ENCODE measurements at regions not wholly inside any gene's neighbourhood (a gene's known extent, or its start where the extent isn't known, plus 50 kb on each side); places are given as distances from the start of the nearest gene placed in this dataset.

DNA sequence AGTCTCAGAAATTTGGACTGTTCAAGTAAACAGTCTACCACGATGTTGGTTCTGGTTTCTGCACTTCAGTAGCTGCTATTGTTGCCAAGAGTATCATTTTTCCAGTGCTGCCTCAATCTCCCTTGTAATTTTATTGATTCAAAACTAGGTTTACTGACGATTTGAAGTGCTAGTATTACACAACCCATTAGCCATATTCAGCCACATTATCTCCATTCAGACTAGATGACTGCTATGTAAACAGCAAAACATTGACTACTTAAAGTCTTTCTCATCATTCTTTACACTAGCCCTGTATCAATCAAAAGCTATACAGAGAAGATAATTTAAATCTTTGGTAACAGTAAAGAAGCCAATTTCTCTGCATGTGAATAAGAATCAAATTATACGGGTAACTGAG, 102.0 kb upstream of the TSLP start:
- DNase-seq (no peak), ATAC-seq (ENCODE audit: low read depth) (no peak)
- no peaks in the 10 kb centered on the region for H3K27me3 ChIP-seq (replicated peaks in 1 of 4; ENCODE audit: control extremely low read depth in 1 of 4, control insufficient read depth in 3 of 4, insufficient read depth in 4 of 4, low read length in 3 of 4)
- no peaks in the 10 kb centered on the region for H4K20me1 ChIP-seq (ENCODE audit: control insufficient read depth, insufficient read depth, low read length, poor library complexity, severe bottlenecking)
- H3K9me3 Mint-ChIP-seq (ENCODE audit: insufficient read depth) = peaks cover 6% of the 10 kb centered on the region
- no peaks in the 10 kb centered on the region for H3K36me3 ChIP-seq (replicated peaks in 1 of 2; ENCODE audit: control extremely low read depth in 1 of 2, control insufficient read depth in 1 of 2, extremely low read depth in 1 of 2, insufficient read depth in 2 of 2, low read length in 1 of 2)
- H3K4me2 ChIP-seq (replicated peaks; ENCODE audit: low read depth, low read length, poor library complexity, severe bottlenecking) = no peak overlapping the region
- no peak overlapping the region for H2AFZ ChIP-seq (ENCODE audit: insufficient read depth, low read depth, low read length, poor library complexity, severe bottlenecking)
- no peak overlapping the region for H3K9ac ChIP-seq (ENCODE audit: low read length)
- H3K27me3 Mint-ChIP-seq = no peaks in the 10 kb centered on the region
- H3K4me1 Mint-ChIP-seq = no peaks in the 10 kb centered on the region
- H3K4me1 ChIP-seq (ENCODE audit: control insufficient read depth in 2 of 2, insufficient read depth in 2 of 2, low read length in 2 of 2) = no peaks in the 10 kb centered on the region
- H3K79me2 ChIP-seq (ENCODE audit: control insufficient read depth, insufficient read depth, low read length) = no peaks in the 10 kb centered on the region
- H3K4me3 Mint-ChIP-seq = no peak overlapping the region
- H3K27ac Mint-ChIP-seq = no peak overlapping the region
- WGBS (ENCODE audit: insufficient coverage) = 86% methylated on average over 1 of the region's 3 CpGs
- no peak for TF ChIP-seq EZH2 (IDR thresholded peaks at IDR 0.05; ENCODE audit: borderline replicate concordance, insufficient read depth, low read depth, low read length, poor library complexity, severe bottlenecking)
- TF ChIP-seq, protein P1, sequence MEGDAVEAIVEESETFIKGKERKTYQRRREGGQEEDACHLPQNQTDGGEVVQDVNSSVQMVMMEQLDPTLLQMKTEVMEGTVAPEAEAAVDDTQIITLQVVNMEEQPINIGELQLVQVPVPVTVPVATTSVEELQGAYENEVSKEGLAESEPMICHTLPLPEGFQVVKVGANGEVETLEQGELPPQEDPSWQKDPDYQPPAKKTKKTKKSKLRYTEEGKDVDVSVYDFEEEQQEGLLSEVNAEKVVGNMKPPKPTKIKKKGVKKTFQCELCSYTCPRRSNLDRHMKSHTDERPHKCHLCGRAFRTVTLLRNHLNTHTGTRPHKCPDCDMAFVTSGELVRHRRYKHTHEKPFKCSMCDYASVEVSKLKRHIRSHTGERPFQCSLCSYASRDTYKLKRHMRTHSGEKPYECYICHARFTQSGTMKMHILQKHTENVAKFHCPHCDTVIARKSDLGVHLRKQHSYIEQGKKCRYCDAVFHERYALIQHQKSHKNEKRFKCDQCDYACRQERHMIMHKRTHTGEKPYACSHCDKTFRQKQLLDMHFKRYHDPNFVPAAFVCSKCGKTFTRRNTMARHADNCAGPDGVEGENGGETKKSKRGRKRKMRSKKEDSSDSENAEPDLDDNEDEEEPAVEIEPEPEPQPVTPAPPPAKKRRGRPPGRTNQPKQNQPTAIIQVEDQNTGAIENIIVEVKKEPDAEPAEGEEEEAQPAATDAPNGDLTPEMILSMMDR (IDR thresholded peaks at IDR 0.05) = no peak
- no peak overlapping the region for H3K4me3 ChIP-seq (ENCODE audit: control extremely low read depth in 1 of 5, extremely low read depth in 1 of 5, insufficient read depth in 1 of 5, low read depth in 2 of 5, low read length in 4 of 5)
- H3K27ac ChIP-seq (ENCODE audit: low read length in 2 of 2) = no peak overlapping the region
- POLR2A ChIA-PET = no interaction called here
- intact Hi-C loops (cut with micrococcal nuclease) = no loop called here
- CTCF ChIA-PET = no interaction called here
- H3K9me3 ChIP-seq (ENCODE audit: control extremely low read depth in 1 of 3, control insufficient read depth in 2 of 3, insufficient read depth in 1 of 3, low read length in 2 of 3) = peaks cover 0 to 1% (median 0%) of the 10 kb centered on the region in 3 donors

DNA sequence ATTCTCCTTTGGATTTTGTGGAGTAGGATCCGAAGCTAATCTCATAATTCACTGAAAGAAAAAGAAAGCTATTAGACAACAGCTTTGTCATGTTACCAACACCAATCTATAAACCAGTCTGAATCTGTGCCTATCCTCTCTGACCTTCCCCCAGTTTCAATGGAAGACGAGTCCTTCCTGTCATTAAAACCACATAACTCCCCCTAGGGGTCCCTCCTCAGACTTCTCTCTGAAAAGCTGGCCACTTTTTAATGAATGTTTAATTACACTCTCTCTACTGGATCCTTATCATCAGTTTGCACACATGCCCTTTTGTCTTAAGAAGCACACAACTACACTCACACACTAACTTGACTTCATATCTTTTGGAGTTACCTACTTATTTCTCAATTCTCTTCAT, 98.0 kb upstream of the TSLP start:
- intact Hi-C loops (cut with micrococcal nuclease) = no loop called here
- 50% methylated on average over 1 of the region's 2 CpGs for WGBS (ENCODE audit: insufficient coverage)

More for the DNA sequence above, 98.0 kb upstream of the TSLP start:
- no peak overlapping the region for H3K4me2 ChIP-seq (replicated peaks; ENCODE audit: low read depth, low read length, poor library complexity, severe bottlenecking)
- no peaks in the 10 kb centered on the region for H3K79me2 ChIP-seq (ENCODE audit: control insufficient read depth, insufficient read depth, low read length)
- no peaks in the 10 kb centered on the region for H3K27me3 Mint-ChIP-seq
- no peaks in the 10 kb centered on the region for H3K27me3 ChIP-seq (replicated peaks in 1 of 4; ENCODE audit: control extremely low read depth in 1 of 4, control insufficient read depth in 3 of 4, insufficient read depth in 4 of 4, low read length in 3 of 4)
- no peak overlapping the region for H3K27ac Mint-ChIP-seq
- H3K36me3 ChIP-seq (replicated peaks in 1 of 2; ENCODE audit: control extremely low read depth in 1 of 2, control insufficient read depth in 1 of 2, extremely low read depth in 1 of 2, insufficient read depth in 2 of 2, low read length in 1 of 2) = no peaks in the 10 kb centered on the region
- peaks cover 6% of the 10 kb centered on the region for H3K9me3 Mint-ChIP-seq (ENCODE audit: insufficient read depth)
- H3K4me1 ChIP-seq (ENCODE audit: control insufficient read depth in 2 of 2, insufficient read depth in 2 of 2, low read length in 2 of 2) = no peaks in the 10 kb centered on the region
- ATAC-seq (ENCODE audit: low read depth) (no peak), DNase-seq (no peak)
- POLR2A ChIA-PET = no interaction called here
- H3K4me3 Mint-ChIP-seq = no peak overlapping the region
- peaks cover 0 to 4% (median 1%) of the 10 kb centered on the region in 3 donors for H3K9me3 ChIP-seq (ENCODE audit: control extremely low read depth in 1 of 3, control insufficient read depth in 2 of 3, insufficient read depth in 1 of 3, low read length in 2 of 3)
- no peak overlapping the region for H3K4me3 ChIP-seq (ENCODE audit: control extremely low read depth in 1 of 5, extremely low read depth in 1 of 5, insufficient read depth in 1 of 5, low read depth in 2 of 5, low read length in 4 of 5)
- H3K9ac ChIP-seq (ENCODE audit: low read length) = no peak overlapping the region
- no peak overlapping the region for H2AFZ ChIP-seq (ENCODE audit: insufficient read depth, low read depth, low read length, poor library complexity, severe bottlenecking)
- H3K27ac ChIP-seq (ENCODE audit: low read length in 2 of 2) = no peak overlapping the region
- H4K20me1 ChIP-seq (ENCODE audit: control insufficient read depth, insufficient read depth, low read length, poor library complexity, severe bottlenecking) = no peaks in the 10 kb centered on the region
- CTCF ChIA-PET = no interaction called here
- no peaks in the 10 kb centered on the region for H3K4me1 Mint-ChIP-seq
- TF ChIP-seq EZH2 (IDR thresholded peaks at IDR 0.05; ENCODE audit: borderline replicate concordance, insufficient read depth, low read depth, low read length, poor library complexity, severe bottlenecking) = no peak
- TF ChIP-seq, protein P1 (IDR thresholded peaks at IDR 0.05) = no peak

Measured in B cell (primary cell).